Endodermal cell (in vitro differentiated cells): ENCODE measurements at regions not wholly inside any gene's neighbourhood (a gene's known extent, or its start where the extent isn't known, plus 50 kb on each side); places are given as distances from the start of the nearest gene placed in this dataset.

Experiments used
- DNase-seq: peaks from one replicate; pipeline ENCODE4 v3.0.0-alpha.2; 2017
- H3K27ac ChIP-seq: 2 replicates; pipeline ENCODE4 v1.5.1; 2013; ENCODE audit warnings: mild to moderate bottlenecking, low read depth, low read length, moderate library complexity
- H3K27me3 ChIP-seq: 2 replicates; pipeline ENCODE4 v1.6.1; 2013; ENCODE audit warnings: mild to moderate bottlenecking, low read length, moderate library complexity; ENCODE audit not compliant: insufficient read depth, control insufficient read depth, poor library complexity, severe bottlenecking
- H3K36me3 ChIP-seq: 2 replicates; pipeline ENCODE4 v1.7.0; 2013; ENCODE audit warnings: mild to moderate bottlenecking, low read length, moderate library complexity; ENCODE audit not compliant: control insufficient read depth, insufficient read depth
- H3K4me1 ChIP-seq: one replicate; pipeline ENCODE4 v1.7.0; 2013; ENCODE audit warnings: low read length; ENCODE audit not compliant: control insufficient read depth, insufficient read depth
- H3K4me3 ChIP-seq: 2 replicates; pipeline ENCODE4 v1.5.1; 2013; ENCODE audit warnings: mild to moderate bottlenecking, low read length, moderate library complexity
- H3K9ac ChIP-seq: 2 replicates; pipeline ENCODE4 v1.6.1; 2013; ENCODE audit warnings: mild to moderate bottlenecking, low read length, moderate library complexity; ENCODE audit not compliant: poor library complexity, severe bottlenecking; ENCODE audit errors: extremely low read depth
- H3K9me3 ChIP-seq: 2 replicates; pipeline ENCODE4 v1.6.1; 2013; ENCODE audit warnings: mild to moderate bottlenecking, low read length, moderate library complexity; ENCODE audit not compliant: control insufficient read depth
- H3K27ac Mint-ChIP-seq: 2 replicates; pipeline ENCODE4 v1.8.0; 2020; ENCODE audit warnings: mixed read lengths
- H3K27me3 Mint-ChIP-seq: 2 replicates; pipeline ENCODE4 v1.8.0; 2021; ENCODE audit warnings: mild to moderate bottlenecking, mixed read lengths; ENCODE audit not compliant: insufficient read depth
- H3K36me3 Mint-ChIP-seq: 2 replicates; pipeline ENCODE4 v1.8.0; 2020; ENCODE audit warnings: low read depth, mixed read lengths
- H3K4me1 Mint-ChIP-seq: 2 replicates; pipeline ENCODE4 v1.8.0; 2020; ENCODE audit warnings: mixed read lengths
- H3K4me3 Mint-ChIP-seq: 2 replicates; pipeline ENCODE4 v1.8.0; 2020; ENCODE audit warnings: mild to moderate bottlenecking, moderate library complexity, mixed read lengths
- H3K9me3 Mint-ChIP-seq: 2 replicates; pipeline ENCODE4 v1.8.0; 2020; ENCODE audit warnings: mild to moderate bottlenecking, mixed read lengths
- WGBS, 2 experiments: methylation state at CpG; one replicate each; pipeline versions ENCODE4 v1.1.5 to v1.1.7; 2013; ENCODE audit warnings: missing lambda C conversion rate in 2 of 2, mixed read lengths in 1 of 2; ENCODE audit not compliant: insufficient coverage in 1 of 2, insufficient read length in 1 of 2; 5-methylcytosine and 5-hydroxymethylcytosine counted together
- TF ChIP-seq, protein P1 (sequence below): fragments of 200-600 bp; sonication (generic); conservative IDR thresholded peaks from 2 replicates; pipeline ENCODE4 v1.5.0; 2021; ENCODE audit warnings: antibody characterized with exemption, mild to moderate bottlenecking

DNA sequence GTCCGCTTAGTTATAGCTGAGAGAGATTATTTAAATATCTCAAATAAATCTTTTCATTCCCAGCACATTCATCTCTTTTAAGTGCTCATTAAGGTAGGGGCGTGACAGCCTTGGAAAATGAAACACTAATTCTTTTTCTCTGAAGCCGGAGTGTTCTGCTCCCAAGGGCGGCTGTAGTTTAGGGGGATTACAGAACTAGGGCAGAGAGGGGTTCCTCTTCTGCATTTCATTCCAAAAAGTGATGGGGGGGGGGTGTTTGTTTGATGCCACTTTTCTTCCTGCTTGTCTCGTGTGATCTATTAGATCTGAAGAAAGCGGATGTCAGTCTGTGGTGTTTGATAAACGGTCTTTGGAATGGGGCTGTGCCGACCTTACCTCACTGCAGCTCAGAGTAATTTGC is 506.5 kb upstream of the MGMT start:
- Histone ChIP-seq H3K9me3 (no peaks in the 10 kb centered on the region), H3K36me3 (no peaks in the 10 kb centered on the region), H3K27me3 (no peaks in the 10 kb centered on the region), H3K27ac (no peak overlapping the region), H3K9ac (no peak overlapping the region), H3K4me1 (no peaks in the 10 kb centered on the region), H3K4me3 (no peak overlapping the region)
- Mint-ChIP-seq H3K9me3 (peaks cover 7% of the 10 kb centered on the region), H3K27me3 (no peaks in the 10 kb centered on the region), H3K36me3 (no peaks in the 10 kb centered on the region), H3K4me3 (no peak overlapping the region), H3K27ac (no peak overlapping the region), H3K4me1 (no peaks in the 10 kb centered on the region)
- WGBS, 2 experiments: 89 to 92% methylated on average over 4 to 7 of the region's 8 CpGs
- no peak for DNase-seq
- TF ChIP-seq, protein P1, sequence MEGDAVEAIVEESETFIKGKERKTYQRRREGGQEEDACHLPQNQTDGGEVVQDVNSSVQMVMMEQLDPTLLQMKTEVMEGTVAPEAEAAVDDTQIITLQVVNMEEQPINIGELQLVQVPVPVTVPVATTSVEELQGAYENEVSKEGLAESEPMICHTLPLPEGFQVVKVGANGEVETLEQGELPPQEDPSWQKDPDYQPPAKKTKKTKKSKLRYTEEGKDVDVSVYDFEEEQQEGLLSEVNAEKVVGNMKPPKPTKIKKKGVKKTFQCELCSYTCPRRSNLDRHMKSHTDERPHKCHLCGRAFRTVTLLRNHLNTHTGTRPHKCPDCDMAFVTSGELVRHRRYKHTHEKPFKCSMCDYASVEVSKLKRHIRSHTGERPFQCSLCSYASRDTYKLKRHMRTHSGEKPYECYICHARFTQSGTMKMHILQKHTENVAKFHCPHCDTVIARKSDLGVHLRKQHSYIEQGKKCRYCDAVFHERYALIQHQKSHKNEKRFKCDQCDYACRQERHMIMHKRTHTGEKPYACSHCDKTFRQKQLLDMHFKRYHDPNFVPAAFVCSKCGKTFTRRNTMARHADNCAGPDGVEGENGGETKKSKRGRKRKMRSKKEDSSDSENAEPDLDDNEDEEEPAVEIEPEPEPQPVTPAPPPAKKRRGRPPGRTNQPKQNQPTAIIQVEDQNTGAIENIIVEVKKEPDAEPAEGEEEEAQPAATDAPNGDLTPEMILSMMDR: no peak

GRCh38 chr10:128962182-128962581 is 504.9 kb upstream of the MGMT start:
- Histone ChIP-seq H3K27me3 (no peaks in the 10 kb centered on the region), H3K4me3 (no peak overlapping the region), H3K9me3 (no peaks in the 10 kb centered on the region), H3K9ac (no peak overlapping the region), H3K27ac (no peak overlapping the region), H3K4me1 (no peaks in the 10 kb centered on the region), H3K36me3 (no peaks in the 10 kb centered on the region)
- no peak overlapping the region for H3K4me3 Mint-ChIP-seq
- TF ChIP-seq, protein P1: no peak
- no peak for DNase-seq
- peaks cover 7% of the 10 kb centered on the region for H3K9me3 Mint-ChIP-seq
- no peak overlapping the region for H3K27ac Mint-ChIP-seq
- no peaks in the 10 kb centered on the region for H3K36me3 Mint-ChIP-seq
- H3K4me1 Mint-ChIP-seq: no peaks in the 10 kb centered on the region
- no peaks in the 10 kb centered on the region for H3K27me3 Mint-ChIP-seq
- 85 to 92% methylated on average over 4 to 10 of the region's 10 CpGs for WGBS, 2 experiments

DNA sequence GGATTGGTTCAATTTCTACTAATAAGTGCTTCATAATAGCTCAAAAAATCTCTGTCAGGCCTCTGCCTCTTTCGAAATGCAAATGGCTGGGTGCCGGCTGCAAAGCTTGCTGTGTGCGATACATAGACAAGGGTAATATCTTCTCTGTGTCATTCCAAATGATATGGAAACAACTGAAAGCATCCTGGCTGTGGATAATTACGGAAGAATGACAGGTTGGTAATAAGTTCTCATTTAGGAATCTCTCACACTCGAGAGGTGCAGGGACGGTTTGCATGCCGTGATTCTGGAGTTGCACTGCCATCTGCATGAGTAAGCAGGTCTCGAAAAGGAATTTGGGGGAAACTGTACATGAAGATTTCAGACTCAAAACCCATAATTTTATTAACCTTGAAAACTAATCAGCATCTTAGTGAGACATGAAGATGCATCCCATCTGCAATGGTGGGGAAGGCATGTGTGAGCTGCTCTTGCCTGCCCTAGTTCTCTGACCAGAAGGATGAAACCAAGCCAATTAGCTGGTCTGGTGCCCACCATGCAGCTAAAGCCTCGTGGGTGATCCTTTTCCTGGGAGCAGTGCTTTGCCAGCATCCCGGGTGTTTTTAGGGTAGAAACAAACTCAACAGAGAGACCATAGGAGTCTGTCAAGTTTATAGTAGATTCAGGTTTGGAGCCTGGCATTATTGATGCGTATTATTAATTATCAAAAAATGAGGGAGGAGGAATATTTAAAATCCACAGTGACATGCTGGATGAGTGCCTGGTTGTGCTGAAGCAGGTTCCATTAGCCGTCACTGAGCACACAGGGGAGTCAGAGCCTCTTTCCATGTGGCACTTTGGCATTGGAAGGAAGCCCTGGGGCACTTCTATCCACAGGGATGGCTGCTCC is 503.6 kb upstream of the MGMT start:
- TF ChIP-seq, protein P1: no peak
- no peak for DNase-seq
- 86 to 89% methylated on average over 9 to 12 of the region's 12 CpGs for WGBS, 2 experiments
- Histone ChIP-seq H3K36me3 (no peaks in the 10 kb centered on the region), H3K9ac (no peak overlapping the region), H3K4me1 (no peaks in the 10 kb centered on the region), H3K4me3 (no peak overlapping the region), H3K27me3 (no peaks in the 10 kb centered on the region), H3K9me3 (no peaks in the 10 kb centered on the region), H3K27ac (no peak overlapping the region)
- H3K4me3 Mint-ChIP-seq: no peak overlapping the region
- H3K9me3 Mint-ChIP-seq: peaks cover 7% of the 10 kb centered on the region
- H3K27me3 Mint-ChIP-seq: peaks cover 2% of the 10 kb centered on the region
- no peaks in the 10 kb centered on the region for H3K36me3 Mint-ChIP-seq
- H3K27ac Mint-ChIP-seq: no peak overlapping the region
- no peaks in the 10 kb centered on the region for H3K4me1 Mint-ChIP-seq
